ENCODE measurements at regions not wholly inside any gene's neighbourhood (a gene's known extent, or its start where the extent isn't known, plus 50 kb on each side); places are given as distances from the start of the nearest gene placed in this dataset.

- TF ChIP-seq, protein P1, sequence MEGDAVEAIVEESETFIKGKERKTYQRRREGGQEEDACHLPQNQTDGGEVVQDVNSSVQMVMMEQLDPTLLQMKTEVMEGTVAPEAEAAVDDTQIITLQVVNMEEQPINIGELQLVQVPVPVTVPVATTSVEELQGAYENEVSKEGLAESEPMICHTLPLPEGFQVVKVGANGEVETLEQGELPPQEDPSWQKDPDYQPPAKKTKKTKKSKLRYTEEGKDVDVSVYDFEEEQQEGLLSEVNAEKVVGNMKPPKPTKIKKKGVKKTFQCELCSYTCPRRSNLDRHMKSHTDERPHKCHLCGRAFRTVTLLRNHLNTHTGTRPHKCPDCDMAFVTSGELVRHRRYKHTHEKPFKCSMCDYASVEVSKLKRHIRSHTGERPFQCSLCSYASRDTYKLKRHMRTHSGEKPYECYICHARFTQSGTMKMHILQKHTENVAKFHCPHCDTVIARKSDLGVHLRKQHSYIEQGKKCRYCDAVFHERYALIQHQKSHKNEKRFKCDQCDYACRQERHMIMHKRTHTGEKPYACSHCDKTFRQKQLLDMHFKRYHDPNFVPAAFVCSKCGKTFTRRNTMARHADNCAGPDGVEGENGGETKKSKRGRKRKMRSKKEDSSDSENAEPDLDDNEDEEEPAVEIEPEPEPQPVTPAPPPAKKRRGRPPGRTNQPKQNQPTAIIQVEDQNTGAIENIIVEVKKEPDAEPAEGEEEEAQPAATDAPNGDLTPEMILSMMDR (conservative IDR thresholded peaks at IDR 0.05; ENCODE audit: low read depth, low read length), result no peak
- TF ChIP-seq SMC3 (IDR thresholded peaks at IDR 0.05; ENCODE audit: low read depth, low read length), result no peak
- no peak for TF ChIP-seq RCOR1 (IDR thresholded peaks at IDR 0.05; ENCODE audit: insufficient replicate concordance, low read length)
- TF ChIP-seq RFX5 (IDR thresholded peaks at IDR 0.05; ENCODE audit: low read depth, low read length), result no peak
Measured at GRCh38 chr5:60205071-60205470, 311.5 kb upstream of the PDE4D start.
